ENCODE measurements at regions not wholly inside any gene's neighbourhood (a gene's known extent, or its start where the extent isn't known, plus 50 kb on each side); places are given as distances from the start of the nearest gene placed in this dataset.
A peak's percentile ranks its signal among the peaks of the same experiment; 100 is the strongest.
"Not testable (repeated sequence)": the region's sequence is repeated elsewhere in the genome, so short reads cannot be mapped to it uniquely, and the experiment has no call there.

- Mint-ChIP-seq H3K4me1 (ENCODE audit: unreplicated experiment) (peaks cover 2% of the 10 kb centered on the region), H3K27ac (ENCODE audit: unreplicated experiment) (no peak overlapping the region), H3K36me3 (ENCODE audit: unreplicated experiment) (no peaks in the 10 kb centered on the region), H3K27me3 (ENCODE audit: unreplicated experiment) (peaks cover 20% of the 10 kb centered on the region), H3K9me3 (ENCODE audit: unreplicated experiment) (no peaks in the 10 kb centered on the region), H3K4me3 (ENCODE audit: unreplicated experiment) (no peak overlapping the region)
- TF ChIP-seq CTCF (IDR thresholded peaks at IDR 0.05) = peak; percentile 72
- no peak for DNase-seq (ENCODE audit: extremely low spot score, unreplicated experiment)
These were observed 102.0 kb upstream of the MYRIP start for GRCh38 chr3:39707314-39707909.

GRCh38 chr3:39712413-39713048 is 96.9 kb upstream of the MYRIP start:
- no peak for TF ChIP-seq CTCF (IDR thresholded peaks at IDR 0.05)
- no peak for DNase-seq (ENCODE audit: extremely low spot score, unreplicated experiment)
- no peak overlapping the region for H3K27ac Mint-ChIP-seq (ENCODE audit: unreplicated experiment)
- no peak overlapping the region for H3K4me3 Mint-ChIP-seq (ENCODE audit: unreplicated experiment)
- H3K27me3 Mint-ChIP-seq (ENCODE audit: unreplicated experiment) = peaks cover 15% of the 10 kb centered on the region
- no peaks in the 10 kb centered on the region for H3K36me3 Mint-ChIP-seq (ENCODE audit: unreplicated experiment)
- peaks cover under 1% of the 10 kb centered on the region for H3K4me1 Mint-ChIP-seq (ENCODE audit: unreplicated experiment)
- no peaks in the 10 kb centered on the region for H3K9me3 Mint-ChIP-seq (ENCODE audit: unreplicated experiment)

GRCh38 chr3:39713341-39713740 is 96.1 kb upstream of the MYRIP start:
- peaks cover 12% of the 10 kb centered on the region for H3K27me3 Mint-ChIP-seq (ENCODE audit: unreplicated experiment)
- H3K4me1 Mint-ChIP-seq (ENCODE audit: unreplicated experiment); H3K9me3 Mint-ChIP-seq (ENCODE audit: unreplicated experiment); H3K36me3 Mint-ChIP-seq (ENCODE audit: unreplicated experiment); H3K27ac Mint-ChIP-seq (ENCODE audit: unreplicated experiment); DNase-seq (ENCODE audit: extremely low spot score, unreplicated experiment); H3K4me3 Mint-ChIP-seq (ENCODE audit: unreplicated experiment): not testable (repeated sequence)

GRCh38 chr3:39716849-39717248 is 92.6 kb upstream of the MYRIP start:
- H3K27ac Mint-ChIP-seq (ENCODE audit: unreplicated experiment) = no peak overlapping the region
- no peak for DNase-seq (ENCODE audit: extremely low spot score, unreplicated experiment)
- no peak for TF ChIP-seq CTCF (IDR thresholded peaks at IDR 0.05)
- no peak overlapping the region for H3K4me3 Mint-ChIP-seq (ENCODE audit: unreplicated experiment)
- no peaks in the 10 kb centered on the region for H3K4me1 Mint-ChIP-seq (ENCODE audit: unreplicated experiment)
- H3K27me3 Mint-ChIP-seq (ENCODE audit: unreplicated experiment) = peaks cover 3% of the 10 kb centered on the region
- no peaks in the 10 kb centered on the region for H3K9me3 Mint-ChIP-seq (ENCODE audit: unreplicated experiment)
- no peaks in the 10 kb centered on the region for H3K36me3 Mint-ChIP-seq (ENCODE audit: unreplicated experiment)

GRCh38 chr3:39718674-39719595 is 90.5 kb upstream of the MYRIP start:
- no peak overlapping the region for H3K27ac Mint-ChIP-seq (ENCODE audit: unreplicated experiment)
- no peak overlapping the region for H3K4me3 Mint-ChIP-seq (ENCODE audit: unreplicated experiment)
- DNase-seq (ENCODE audit: extremely low spot score, unreplicated experiment) = no peak
- peaks cover 3% of the 10 kb centered on the region for H3K27me3 Mint-ChIP-seq (ENCODE audit: unreplicated experiment)
- no peaks in the 10 kb centered on the region for H3K36me3 Mint-ChIP-seq (ENCODE audit: unreplicated experiment)
- TF ChIP-seq CTCF (IDR thresholded peaks at IDR 0.05) = no peak
- no peaks in the 10 kb centered on the region for H3K4me1 Mint-ChIP-seq (ENCODE audit: unreplicated experiment)
- H3K9me3 Mint-ChIP-seq (ENCODE audit: unreplicated experiment) = no peaks in the 10 kb centered on the region
